ENCODE measurements at regions not wholly inside any gene's neighbourhood (a gene's known extent, or its start where the extent isn't known, plus 50 kb on each side); places are given as distances from the start of the nearest gene placed in this dataset.

DNA sequence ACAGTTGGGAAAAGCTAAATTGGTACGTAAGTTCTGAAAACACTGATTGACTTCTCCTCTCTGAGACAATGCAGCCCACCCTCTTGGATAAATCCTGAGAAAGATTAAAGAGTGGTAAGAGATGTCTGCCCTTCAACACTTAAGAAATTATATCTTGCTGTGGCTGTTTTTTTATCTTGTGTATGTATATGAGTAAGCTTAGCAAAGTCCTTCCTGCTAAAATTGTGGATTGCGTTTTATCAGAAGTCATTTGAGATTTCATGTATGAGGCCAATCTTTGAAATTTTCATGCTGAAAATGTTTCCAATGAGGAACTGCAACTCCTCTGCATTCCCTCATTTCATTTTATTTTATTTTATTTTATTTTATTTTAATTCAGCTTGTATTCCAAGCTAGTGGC is 106.2 kb upstream of the INHBA start:
- TF ChIP-seq CTCF (IDR thresholded peaks at IDR 0.05): no peak
- TF ChIP-seq EZH2 (IDR thresholded peaks at IDR 0.05; ENCODE audit: borderline replicate concordance, insufficient read depth, low read depth, low read length, poor library complexity, severe bottlenecking): no peak
